H1 (cell line): ENCODE measurements at regions not wholly inside any gene's neighbourhood (a gene's known extent, or its start where the extent isn't known, plus 50 kb on each side); places are given as distances from the start of the nearest gene placed in this dataset.

Experiments used
- CTCF ChIA-PET: fragments of 300-600 bp; sonication (Branson Sonifier 250); formaldehyde crosslinking; loops from one replicate; lab custom pipeline; 2021; ENCODE audit not compliant: partially characterized antibody; lab: Charles Lee
- POLR2A ChIA-PET: fragments of 300-600 bp; sonication (Branson Sonifier 250); formaldehyde crosslinking; loops from one replicate; lab custom pipeline; 2021; ENCODE audit warnings: inconsistent platforms; ENCODE audit not compliant: partially characterized antibody; lab: Charles Lee
- DNase-seq, 2 experiments: peaks; one replicate each; pipeline versions ENCODE4 v3.0.0 to v3.0.0-alpha.2; 2010 to 2022; ENCODE audit warnings: low spot score in 2 of 2, low read depth in 1 of 2, mixed read lengths in 1 of 2
- FAIRE-seq: peaks from 2 replicates; lab custom pipeline; 2011; peaks lifted over from hg19 to GRCh38; lab: Jason Lieb, UNC
- H2AFZ ChIP-seq: 2 replicates; pipeline ENCODE4 v1.8.1; 2012; ENCODE audit warnings: low read length, inconsistent platforms
- H2AK5ac ChIP-seq: 2 replicates; pipeline ENCODE4 v1.6.1; 2013; ENCODE audit warnings: low read depth, low read length
- H2BK120ac ChIP-seq: replicated peaks from 2 replicates; pipeline ENCODE3; 2013; ENCODE audit warnings: low read depth, low read length, inconsistent platforms
- H2BK12ac ChIP-seq: 2 replicates; pipeline ENCODE4 v1.6.1; 2013; ENCODE audit warnings: low read depth, low read length
- H2BK15ac ChIP-seq: 2 replicates; pipeline ENCODE4 v1.6.1; 2013; ENCODE audit warnings: low read length
- H2BK20ac ChIP-seq: 2 replicates; pipeline ENCODE4 v1.6.1; 2013; ENCODE audit warnings: low read length
- H2BK5ac ChIP-seq: 2 replicates; pipeline ENCODE4 v1.6.1; 2013; ENCODE audit warnings: low read depth, low read length
- H3K14ac ChIP-seq: 2 replicates; pipeline ENCODE4 v1.6.1; 2013; ENCODE audit warnings: inconsistent platforms; ENCODE audit not compliant: insufficient read length
- H3K18ac ChIP-seq: 2 replicates; pipeline ENCODE4 v1.6.1; 2013; ENCODE audit warnings: low read length; ENCODE audit errors: extremely low read depth
- H3K23ac ChIP-seq: 2 replicates; pipeline ENCODE4 v1.6.1; 2013; ENCODE audit warnings: inconsistent platforms; ENCODE audit not compliant: insufficient read length
- H3K23me2 ChIP-seq: 2 replicates; pipeline ENCODE4 v1.6.1; 2013; ENCODE audit warnings: low read depth, low read length
- H3K27ac ChIP-seq: 2 replicates; pipeline ENCODE4 v1.6.1; 2011; ENCODE audit warnings: low read depth, low read length, inconsistent platforms
- H3K27me3 ChIP-seq, 4 experiments: replicated peaks in 1 of 4; 1 replicate in 1 of 4; 2 replicates in 3 of 4; pipeline versions ENCODE4 v1.6.1 to v1.8.1; 2011 to 2013; ENCODE audit warnings: low read length in 3 of 4, mild to moderate bottlenecking in 3 of 4, inconsistent platforms in 2 of 4, mixed read lengths in 2 of 4, moderate library complexity in 1 of 4; ENCODE audit not compliant: control insufficient read depth in 3 of 4, insufficient read depth in 3 of 4; ENCODE audit errors: extremely low read depth in 1 of 4
- H3K36me3 ChIP-seq, 4 experiments: 2 replicates each; pipeline versions ENCODE4 v1.6.1 to v1.8.1; 2011 to 2013; ENCODE audit warnings: mild to moderate bottlenecking in 4 of 4, low read length in 3 of 4, moderate library complexity in 2 of 4, control low read depth in 1 of 4, inconsistent platforms in 1 of 4; ENCODE audit not compliant: insufficient read depth in 4 of 4, control insufficient read depth in 2 of 4
- H3K4ac ChIP-seq: replicated peaks from 2 replicates; pipeline ENCODE3; 2013; ENCODE audit warnings: low read length, low read depth, mixed read lengths, inconsistent platforms; ENCODE audit not compliant: insufficient read length
- H3K4me1 ChIP-seq, 4 experiments: replicated peaks in 1 of 4; 1 replicate in 1 of 4; 2 replicates in 3 of 4; pipeline versions ENCODE4 v1.6.1 to v1.8.1; 2011 to 2013; ENCODE audit warnings: low read length in 3 of 4, inconsistent platforms in 2 of 4, mixed read lengths in 1 of 4; ENCODE audit not compliant: insufficient read depth in 4 of 4, control insufficient read depth in 3 of 4
- H3K4me2 ChIP-seq, 2 experiments: 2 replicates each; pipeline versions ENCODE4 v1.6.1 to v1.8.1; 2011 to 2013; ENCODE audit warnings: low read depth in 2 of 2, low read length in 2 of 2, control low read depth in 1 of 2, inconsistent platforms in 1 of 2, mild to moderate bottlenecking in 1 of 2; ENCODE audit not compliant: insufficient read depth in 1 of 2
- H3K4me3 ChIP-seq, 4 experiments: fragments of 200-600, 300-600 bp in 1 of 4; sonication (generic), shearing (Covaris generic), sonication (Bioruptor Twin) in 1 of 4; 2 replicates each; pipeline versions ENCODE4 v1.5.1 to v1.8.1; 2011 to 2016; ENCODE audit warnings: low read length in 4 of 4, low read depth in 3 of 4, control low read depth in 2 of 4, inconsistent platforms in 2 of 4, mild to moderate bottlenecking in 2 of 4, mixed read lengths in 1 of 4, moderate library complexity in 1 of 4; ENCODE audit not compliant: insufficient read depth in 2 of 4; ENCODE audit errors: extremely low read depth in 1 of 4
- H3K56ac ChIP-seq: replicated peaks from 2 replicates; pipeline ENCODE3; 2013; ENCODE audit warnings: low read depth, mild to moderate bottlenecking, mixed read lengths, low read length, inconsistent platforms; ENCODE audit not compliant: insufficient read length
- H3K79me1 ChIP-seq: 2 replicates; pipeline ENCODE4 v1.6.1; 2013; ENCODE audit warnings: low read depth, low read length, control low read depth
- H3K79me2 ChIP-seq, 2 experiments: 2 replicates each; pipeline versions ENCODE4 v1.6.1 to v1.8.1; 2012 to 2013; ENCODE audit warnings: low read length in 2 of 2, mild to moderate bottlenecking in 2 of 2, inconsistent platforms in 1 of 2; ENCODE audit not compliant: insufficient read depth in 2 of 2, control insufficient read depth in 1 of 2
- H3K9ac ChIP-seq, 4 experiments: replicated peaks in 1 of 4; 1 replicate in 1 of 4; 2 replicates in 3 of 4; pipeline versions ENCODE4 v1.6.1 to v1.8.1; 2011 to 2013; ENCODE audit warnings: low read depth in 3 of 4, low read length in 3 of 4, control low read depth in 2 of 4, mild to moderate bottlenecking in 2 of 4, moderate library complexity in 2 of 4, inconsistent platforms in 1 of 4; ENCODE audit errors: extremely low read depth in 1 of 4
- H3K9me3 ChIP-seq, 2 experiments: 2 replicates each; pipeline versions ENCODE4 v1.6.1 to v1.8.1; 2012 to 2013; ENCODE audit warnings: mild to moderate bottlenecking in 2 of 2, moderate library complexity in 2 of 2, control low read depth in 1 of 2, inconsistent platforms in 1 of 2, low read depth in 1 of 2, low read length in 1 of 2, mixed read lengths in 1 of 2; ENCODE audit not compliant: insufficient read depth in 2 of 2
- H4K20me1 ChIP-seq, 2 experiments: replicated peaks in 1 of 2; 2 replicates each; pipeline versions ENCODE3 to v1.8.1; 2011 to 2013; ENCODE audit warnings: inconsistent platforms in 2 of 2, low read length in 2 of 2, mild to moderate bottlenecking in 1 of 2; ENCODE audit not compliant: insufficient read depth in 2 of 2, control insufficient read depth in 1 of 2
- H4K5ac ChIP-seq: 2 replicates; pipeline ENCODE4 v1.6.1; 2013; ENCODE audit warnings: low read length, low read depth, mixed read lengths, inconsistent platforms; ENCODE audit not compliant: insufficient read length
- H4K8ac ChIP-seq: 2 replicates; pipeline ENCODE4 v1.8.0; 2013; ENCODE audit warnings: mild to moderate bottlenecking, moderate library complexity, low read length, inconsistent platforms; ENCODE audit not compliant: insufficient read depth; ENCODE audit errors: extremely low read depth
- H4K91ac ChIP-seq: replicated peaks from 2 replicates; pipeline ENCODE3; 2013; ENCODE audit warnings: low read length, mixed read lengths, inconsistent platforms; ENCODE audit not compliant: insufficient read length
- BCL11A ChIP-seq, 2 experiments: IDR thresholded peaks; one replicate each; pipeline ENCODE4 v1.6.1; 2011; ENCODE audit warnings: low read depth in 2 of 2, low read length in 2 of 2, mild to moderate bottlenecking in 2 of 2
- CBX8 ChIP-seq: fragments of 300-800, 300-1000 bp; sonication (generic); IDR thresholded peaks from 2 replicates; pipeline ENCODE4 v1.7.1; 2016; ENCODE audit warnings: low read depth, low read length, borderline replicate concordance
- CEBPB ChIP-seq: IDR thresholded peaks from 2 replicates; pipeline ENCODE4 v1.6.1; 2012; ENCODE audit warnings: low read depth, low read length
- EGR1 ChIP-seq: IDR thresholded peaks from 2 replicates; pipeline ENCODE4 v1.6.1; 2011; ENCODE audit warnings: low read depth, low read length, borderline replicate concordance
- EZH2 ChIP-seq: fragments of 200-600 bp; sonication (generic); IDR thresholded peaks from 2 replicates; pipeline ENCODE4 v1.7.1; 2012; ENCODE audit warnings: low read depth, mild to moderate bottlenecking, moderate library complexity, low read length, inconsistent platforms; ENCODE audit not compliant: severe bottlenecking
- PHF8 ChIP-seq: fragments of 200-600 bp; sonication (generic); conservative IDR thresholded peaks from 2 replicates; pipeline ENCODE4 v1.7.1; 2012; ENCODE audit warnings: low read depth, mild to moderate bottlenecking, inconsistent platforms, low read length, moderate library complexity
- POLR2A ChIP-seq, 2 experiments: IDR thresholded peaks; 1 replicate in 1 of 2; 2 replicates in 1 of 2; pipeline ENCODE4 v1.6.1; 2011; ENCODE audit warnings: low read depth in 2 of 2, low read length in 2 of 2, mild to moderate bottlenecking in 2 of 2; ENCODE audit errors: control extremely low read depth in 1 of 2
- POLR2AphosphoS5 ChIP-seq: IDR thresholded peaks from 2 replicates; pipeline ENCODE4 v1.6.1; 2011; ENCODE audit warnings: low read depth, low read length
- POU5F1 ChIP-seq: IDR thresholded peaks from 2 replicates; pipeline ENCODE4 v1.6.1; 2011; ENCODE audit warnings: low read depth, mild to moderate bottlenecking, low read length, moderate library complexity
- RNF2 ChIP-seq: fragments of 200-900, 300-1000 bp; sonication (generic); IDR thresholded peaks from 2 replicates; pipeline ENCODE4 v1.7.1; 2016; ENCODE audit warnings: borderline replicate concordance, low read depth, mild to moderate bottlenecking, antibody characterized with exemption, low read length; ENCODE audit not compliant: poor library complexity, severe bottlenecking; ENCODE audit errors: missing control alignments
- RXRA ChIP-seq: IDR thresholded peaks from 2 replicates; pipeline ENCODE4 v1.6.1; 2011; ENCODE audit warnings: low read depth, mild to moderate bottlenecking, low read length, moderate library complexity; ENCODE audit not compliant: insufficient read depth
- SP2 ChIP-seq: IDR thresholded peaks from 2 replicates; pipeline ENCODE4 v1.6.1; 2012; ENCODE audit warnings: mild to moderate bottlenecking, low read length, inconsistent platforms
- SP4 ChIP-seq: IDR thresholded peaks from 2 replicates; pipeline ENCODE4 v1.6.1; 2012; ENCODE audit warnings: low read length, inconsistent platforms
- SRF ChIP-seq: IDR thresholded peaks from 2 replicates; pipeline ENCODE4 v1.6.1; 2011; ENCODE audit warnings: mild to moderate bottlenecking, low read depth, low read length, moderate library complexity
- YY1 ChIP-seq: IDR thresholded peaks from 2 replicates; pipeline ENCODE4 v1.6.1; 2011; ENCODE audit warnings: low read depth, mild to moderate bottlenecking, low read length
- ZNF274 ChIP-seq: IDR thresholded peaks from 2 replicates; pipeline ENCODE4 v1.7.0; 2012; ENCODE audit warnings: low read length, borderline replicate concordance; ENCODE audit errors: extremely low read depth

GRCh38 chr6:71400852-71401251 lies 112.2 kb downstream of the OGFRL1 start:
- Histone ChIP-seq H3K14ac (no peak overlapping the region), H2BK120ac (no peak overlapping the region), H3K27ac (no peak overlapping the region)

More at GRCh38 chr6:71400852-71401251, 112.2 kb downstream of the OGFRL1 start:
- H3K4me2 ChIP-seq, result no peak overlapping the region
- H2BK20ac ChIP-seq, result no peak overlapping the region
- H3K4ac ChIP-seq, result no peak overlapping the region
- H2BK12ac ChIP-seq, result no peak overlapping the region
- H3K4me1 ChIP-seq, result peaks cover 0 to 9% (median 4%) of the 10 kb centered on the region in 4 experiments; a peak in 4 of 7 replicates
- ChIA-PET POLR2A (interaction anchor here (0.7 kb wide), 2 partner anchors 15 to 34 kb away, joined by 3 read pairs; no protein-coding TSS in a partner anchor), CTCF (interaction anchor here (1.0 kb wide), 1 partner anchor 10 kb away, joined by 3 read pairs; no protein-coding TSS in a partner anchor)
- H4K8ac ChIP-seq, result no peak overlapping the region
- no peak overlapping the region for H3K9ac ChIP-seq
- no peaks in the 10 kb centered on the region for H3K79me2 ChIP-seq
- H4K91ac ChIP-seq, result no peak overlapping the region
- TF ChIP-seq RXRA (no peak), YY1 (no peak), POU5F1 (no peak), ZNF274 (no peak), SRF (no peak), SP2 (no peak), POLR2A (IDR thresholded peaks at IDR 0.05; ENCODE audit: control extremely low read depth in 1 of 2, low read depth in 2 of 2, low read length in 2 of 2) (no peak), BCL11A (IDR thresholded peaks at IDR 0.05; ENCODE audit: low read depth in 2 of 2, low read length in 2 of 2) (no peak), SP4 (no peak), PHF8 (no peak), RNF2 (no peak), EGR1 (no peak), CBX8 (no peak), EZH2 (no peak), POLR2AphosphoS5 (no peak), CEBPB (no peak)
- no peak overlapping the region for H3K23ac ChIP-seq
- H3K18ac ChIP-seq, result no peak overlapping the region
- H4K20me1 ChIP-seq, result no peaks in the 10 kb centered on the region
- no peak overlapping the region for H4K5ac ChIP-seq
- H3K36me3 ChIP-seq, result no peaks in the 10 kb centered on the region
- no peaks in the 10 kb centered on the region for H3K23me2 ChIP-seq
- no peak overlapping the region for H3K56ac ChIP-seq
- H3K4me3 ChIP-seq, result no peak overlapping the region
- no peak overlapping the region for H2BK5ac ChIP-seq
- H2AFZ ChIP-seq, result no peak overlapping the region
- H3K27me3 ChIP-seq, result peaks cover 0 to under 1% (median 0%) of the 10 kb centered on the region in 4 experiments; a peak in 1 of 7 replicates
- no peaks in the 10 kb centered on the region for H3K79me1 ChIP-seq
- H2AK5ac ChIP-seq, result no peak overlapping the region
- no peak for FAIRE-seq
- no peaks in the 10 kb centered on the region for H3K9me3 ChIP-seq
- no peak for DNase-seq
- H2BK15ac ChIP-seq, result no peak overlapping the region
